Body of pancreas (tissue), 4 donors: ENCODE measurements at regions not wholly inside any gene's neighbourhood (a gene's known extent, or its start where the extent isn't known, plus 50 kb on each side); places are given as distances from the start of the nearest gene placed in this dataset.

Source experiments
- CTCF ChIP-seq, 7 experiments: fragments of 450-650 bp in 4 of 7; fragments of 200-600 bp in 3 of 7; sonication (generic) in 3 of 7; IDR thresholded peaks; one replicate each; pipeline ENCODE4 v1.5.1; 2016 to 2019; ENCODE audit warnings: antibody characterized with exemption in 7 of 7
- POLR2A ChIP-seq, 3 donors: fragments of 450-650 bp; IDR thresholded peaks; one replicate each; pipeline ENCODE4 v1.6.1; 2016; ENCODE audit warnings: antibody characterized with exemption in 3 of 3, mild to moderate bottlenecking in 2 of 3

GRCh38 chr10:10660054-10660453 is 357.6 kb upstream of the CELF2 start:
- no peak for TF ChIP-seq CTCF (IDR thresholded peaks at IDR 0.05)
- TF ChIP-seq POLR2A (IDR thresholded peaks at IDR 0.05) = no peak
